ENCODE measurements at regions not wholly inside any gene's neighbourhood (a gene's known extent, or its start where the extent isn't known, plus 50 kb on each side); places are given as distances from the start of the nearest gene placed in this dataset.

DNA sequence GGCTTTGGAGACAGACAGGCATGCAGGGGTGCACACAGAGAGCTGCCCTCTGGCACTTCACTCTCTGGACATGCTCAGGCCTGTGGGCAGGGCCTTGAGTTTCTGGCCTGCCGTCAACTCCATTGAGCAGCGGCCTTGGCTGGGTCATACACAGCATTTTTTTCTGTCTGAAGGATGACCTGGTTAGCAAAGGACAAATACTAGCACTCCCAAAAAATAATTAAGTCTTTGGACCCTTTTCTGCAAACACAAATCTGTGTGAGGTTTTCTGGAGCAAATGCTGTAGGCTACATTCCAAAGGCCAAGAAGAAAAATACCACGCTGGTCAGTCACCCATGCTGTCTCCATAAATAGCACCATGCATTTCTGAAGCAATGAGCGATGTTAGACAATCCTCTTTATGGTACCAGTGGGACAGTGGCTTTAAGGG, 124.7 kb upstream of the CTAGE1 start:
- H3K36me3 ChIP-seq = no peaks in the 10 kb centered on the region
- no peaks in the 10 kb centered on the region for H3K27me3 ChIP-seq (ENCODE audit: low read depth)
- peaks cover 46% of the 10 kb centered on the region for H3K4me1 ChIP-seq
- H3K9me3 ChIP-seq (replicated peaks) = no peaks in the 10 kb centered on the region
- peak; percentile 25 for DNase-seq
- TF ChIP-seq, protein P1, sequence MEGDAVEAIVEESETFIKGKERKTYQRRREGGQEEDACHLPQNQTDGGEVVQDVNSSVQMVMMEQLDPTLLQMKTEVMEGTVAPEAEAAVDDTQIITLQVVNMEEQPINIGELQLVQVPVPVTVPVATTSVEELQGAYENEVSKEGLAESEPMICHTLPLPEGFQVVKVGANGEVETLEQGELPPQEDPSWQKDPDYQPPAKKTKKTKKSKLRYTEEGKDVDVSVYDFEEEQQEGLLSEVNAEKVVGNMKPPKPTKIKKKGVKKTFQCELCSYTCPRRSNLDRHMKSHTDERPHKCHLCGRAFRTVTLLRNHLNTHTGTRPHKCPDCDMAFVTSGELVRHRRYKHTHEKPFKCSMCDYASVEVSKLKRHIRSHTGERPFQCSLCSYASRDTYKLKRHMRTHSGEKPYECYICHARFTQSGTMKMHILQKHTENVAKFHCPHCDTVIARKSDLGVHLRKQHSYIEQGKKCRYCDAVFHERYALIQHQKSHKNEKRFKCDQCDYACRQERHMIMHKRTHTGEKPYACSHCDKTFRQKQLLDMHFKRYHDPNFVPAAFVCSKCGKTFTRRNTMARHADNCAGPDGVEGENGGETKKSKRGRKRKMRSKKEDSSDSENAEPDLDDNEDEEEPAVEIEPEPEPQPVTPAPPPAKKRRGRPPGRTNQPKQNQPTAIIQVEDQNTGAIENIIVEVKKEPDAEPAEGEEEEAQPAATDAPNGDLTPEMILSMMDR (IDR thresholded peaks at IDR 0.05; ENCODE audit: borderline replicate concordance) = no peak
- intact Hi-C loops (cut with micrococcal nuclease) = no loop called here
- H3K27ac ChIP-seq (replicated peaks) = peak overlapping the region; percentile 45
- no peak overlapping the region for H3K4me3 ChIP-seq

DNA sequence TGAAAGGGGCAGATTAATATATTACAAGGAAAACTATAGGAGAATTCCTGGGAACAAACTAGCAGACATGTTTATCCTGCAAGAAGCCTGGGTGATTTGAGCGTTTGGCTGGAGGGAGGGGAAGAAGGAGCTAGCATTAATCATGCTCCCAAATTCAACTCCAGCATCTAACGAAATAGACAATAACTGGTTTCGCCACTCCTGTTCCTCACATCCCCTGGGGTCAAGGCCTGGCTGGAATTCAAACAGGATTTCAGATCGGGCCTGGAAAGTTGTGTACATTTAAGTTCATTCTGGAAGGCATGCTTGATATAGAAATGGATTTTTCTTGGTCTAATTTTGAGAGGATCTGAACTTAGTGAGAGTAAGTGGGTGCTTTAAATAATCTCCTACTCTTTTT, 126.1 kb upstream of the CTAGE1 start:
- peaks cover 49% of the 10 kb centered on the region for H3K4me1 ChIP-seq
- peak; percentile 23 for DNase-seq

DNA sequence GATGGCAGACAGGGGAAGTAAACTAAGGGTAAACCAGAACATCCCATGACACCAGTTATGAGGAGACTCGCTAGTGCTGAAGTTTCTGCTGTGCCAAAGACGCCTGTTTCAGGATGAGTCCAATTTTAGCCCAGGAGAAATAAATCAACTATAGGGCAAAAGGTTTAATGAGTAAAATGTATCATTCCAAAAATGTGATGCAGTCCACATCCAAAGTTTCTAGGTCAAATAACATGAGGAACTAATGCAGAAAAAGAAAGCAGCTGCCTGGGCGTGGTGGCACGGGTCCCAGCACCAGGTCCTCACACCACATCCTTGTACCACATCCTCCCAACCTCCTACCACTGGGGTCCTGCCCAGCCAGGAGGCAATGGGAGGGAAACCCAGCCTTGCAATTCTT, 126.9 kb upstream of the CTAGE1 start:
- Histone ChIP-seq H3K4me1 (peaks cover 53% of the 10 kb centered on the region), H3K4me3 (no peak overlapping the region)
- TF ChIP-seq, protein P1 (IDR thresholded peaks at IDR 0.05; ENCODE audit: borderline replicate concordance) = no peak

More for the DNA sequence above, 126.1 kb upstream of the CTAGE1 start:
- intact Hi-C loops (cut with micrococcal nuclease) = no loop called here
- no peaks in the 10 kb centered on the region for H3K27me3 ChIP-seq (ENCODE audit: low read depth)
- no peak overlapping the region for H3K27ac ChIP-seq (replicated peaks)
- no peaks in the 10 kb centered on the region for H3K9me3 ChIP-seq (replicated peaks)
- TF ChIP-seq, protein P1 (IDR thresholded peaks at IDR 0.05; ENCODE audit: borderline replicate concordance) = no peak
- H3K36me3 ChIP-seq = no peaks in the 10 kb centered on the region
- no peak overlapping the region for H3K4me3 ChIP-seq

DNA sequence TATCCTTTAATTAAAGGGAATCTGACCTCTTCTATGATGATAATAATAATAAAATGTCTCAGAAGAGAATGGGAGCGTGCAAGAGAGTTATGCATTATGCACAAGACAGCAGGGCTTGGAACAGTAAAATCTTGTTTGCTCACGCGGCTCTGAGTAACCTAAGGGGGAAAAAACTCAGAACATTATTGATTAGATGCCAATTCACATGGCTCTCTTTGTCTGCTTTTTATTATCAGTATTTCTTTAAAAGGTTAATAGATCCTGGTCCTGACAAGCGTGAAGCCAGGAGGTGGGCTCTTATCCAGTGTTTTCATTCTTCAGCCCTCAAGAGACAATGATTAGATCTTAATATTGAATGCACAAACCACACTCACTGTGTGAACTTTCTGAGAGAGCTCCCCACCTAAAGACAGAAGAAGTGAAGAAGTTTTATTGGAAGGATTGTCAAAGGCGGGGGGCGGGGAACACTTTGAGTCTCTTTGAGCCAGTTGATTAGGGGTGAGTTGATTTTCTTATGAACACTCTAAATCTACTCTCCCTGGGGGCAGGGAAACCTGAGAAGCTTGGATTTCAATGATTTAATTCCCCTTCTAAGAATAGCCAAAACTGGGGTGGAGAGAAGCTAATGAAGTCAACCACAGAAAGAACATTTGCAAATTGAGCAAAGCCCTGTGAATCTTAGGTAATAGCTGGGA, 127.5 kb upstream of the CTAGE1 start:
- intact Hi-C loops (cut with micrococcal nuclease) = no loop called here
- no peak for DNase-seq
- TF ChIP-seq, protein P1 (IDR thresholded peaks at IDR 0.05; ENCODE audit: borderline replicate concordance) = no peak
- Histone ChIP-seq H3K27me3 (ENCODE audit: low read depth) (no peaks in the 10 kb centered on the region), H3K9me3 (replicated peaks) (no peaks in the 10 kb centered on the region), H3K36me3 (no peaks in the 10 kb centered on the region), H3K4me1 (peaks cover 53% of the 10 kb centered on the region), H3K27ac (replicated peaks) (no peak overlapping the region), H3K4me3 (no peak overlapping the region)

More for the DNA sequence above, 126.9 kb upstream of the CTAGE1 start:
- no peaks in the 10 kb centered on the region for H3K36me3 ChIP-seq
- no peaks in the 10 kb centered on the region for H3K9me3 ChIP-seq (replicated peaks)
- intact Hi-C loops (cut with micrococcal nuclease) = no loop called here
- H3K27me3 ChIP-seq (ENCODE audit: low read depth) = no peaks in the 10 kb centered on the region
- no peak for DNase-seq
- H3K27ac ChIP-seq (replicated peaks) = no peak overlapping the region

DNA sequence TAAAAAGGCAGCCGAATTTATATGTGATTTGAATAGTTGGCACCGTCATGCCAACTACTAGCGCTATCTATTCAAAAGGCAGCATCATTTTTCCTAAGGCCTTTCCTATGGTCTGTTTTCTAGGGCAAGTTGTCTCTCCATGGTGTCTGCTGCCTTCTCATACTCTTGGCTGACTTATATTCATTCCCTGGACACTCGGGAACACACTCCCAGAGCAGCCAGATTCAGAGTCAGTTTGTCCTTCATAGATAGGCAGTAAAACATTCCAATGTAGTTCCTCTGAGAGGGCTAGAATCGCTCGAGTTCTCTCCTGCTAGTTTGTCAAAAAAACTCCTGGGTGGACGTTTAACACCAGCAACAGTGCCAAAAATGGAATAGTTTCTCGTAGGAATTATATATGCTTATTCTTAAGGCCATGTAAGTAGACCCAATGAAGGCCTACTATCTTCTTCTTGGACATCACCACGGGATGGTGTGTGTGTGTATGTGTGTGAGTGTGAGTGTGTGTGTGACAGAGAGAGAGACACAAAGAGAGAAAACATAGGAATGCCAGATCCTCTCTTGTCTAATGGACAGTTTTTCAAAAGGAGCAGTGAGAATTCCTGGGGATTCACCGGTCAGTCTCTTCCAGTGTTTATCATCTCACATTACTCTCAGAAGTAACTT, 129.3 kb upstream of the CTAGE1 start:
- intact Hi-C loops (cut with micrococcal nuclease) = no loop called here
- TF ChIP-seq, protein P1 (IDR thresholded peaks at IDR 0.05; ENCODE audit: borderline replicate concordance) = no peak
- peak overlapping the region; percentile 53 for H3K27ac ChIP-seq (replicated peaks)

More for the DNA sequence above, 129.3 kb upstream of the CTAGE1 start:
- H3K36me3 ChIP-seq = no peaks in the 10 kb centered on the region
- no peak overlapping the region for H3K4me3 ChIP-seq
- no peaks in the 10 kb centered on the region for H3K27me3 ChIP-seq (ENCODE audit: low read depth)
- peaks cover 55% of the 10 kb centered on the region for H3K4me1 ChIP-seq
- DNase-seq = no peak
- H3K9me3 ChIP-seq (replicated peaks) = no peaks in the 10 kb centered on the region
